ENCODE measurements at regions not wholly inside any gene's neighbourhood (a gene's known extent, or its start where the extent isn't known, plus 50 kb on each side); places are given as distances from the start of the nearest gene placed in this dataset.

- no peak for TF ChIP-seq CTCF (IDR thresholded peaks at IDR 0.05; ENCODE audit: low read depth, low read length)
- no peak for TF ChIP-seq POLR2A (IDR thresholded peaks at IDR 0.05; ENCODE audit: extremely low read depth, insufficient read length)
- TF ChIP-seq, protein P1, sequence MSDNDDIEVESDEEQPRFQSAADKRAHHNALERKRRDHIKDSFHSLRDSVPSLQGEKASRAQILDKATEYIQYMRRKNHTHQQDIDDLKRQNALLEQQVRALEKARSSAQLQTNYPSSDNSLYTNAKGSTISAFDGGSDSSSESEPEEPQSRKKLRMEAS (IDR thresholded peaks at IDR 0.05; ENCODE audit: low read depth, low read length): no peak
- TF ChIP-seq MYC (IDR thresholded peaks at IDR 0.05; ENCODE audit: low read depth, low read length): no peak
These were observed 58.3 kb upstream of the DHRSX start for GRCh38 chrX:2559124-2559523.
